HG03103 (cell line): ENCODE measurements at regions not wholly inside any gene's neighbourhood (a gene's known extent, or its start where the extent isn't known, plus 50 kb on each side); places are given as distances from the start of the nearest gene placed in this dataset.

Source experiments
- ATAC-seq: cut with Tn5 transposase; IDR thresholded peaks from one replicate; pipeline ENCODE4 v1.9.1; 2021; ENCODE audit warnings: low read depth; ENCODE audit not compliant: unreplicated experiment

DNA sequence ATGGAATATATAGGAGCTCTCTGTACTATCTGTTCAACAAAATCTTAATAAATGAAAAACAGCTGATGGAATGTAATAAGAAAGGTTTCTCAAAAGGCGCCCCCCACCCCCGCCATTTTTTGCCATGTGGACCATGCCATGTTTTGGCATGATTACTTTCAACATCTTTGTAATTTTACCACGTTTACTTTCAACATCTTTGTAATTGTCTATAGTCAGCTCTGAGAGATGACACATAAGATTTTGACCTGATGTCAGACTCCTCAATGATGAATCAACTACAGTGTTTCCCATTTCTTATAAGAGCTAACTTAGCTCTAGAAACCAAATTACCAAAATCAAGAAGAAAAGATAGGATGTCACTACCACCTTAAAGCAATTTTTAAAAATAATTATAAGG is 144.9 kb upstream of the AHR start:
- no peak for ATAC-seq

DNA sequence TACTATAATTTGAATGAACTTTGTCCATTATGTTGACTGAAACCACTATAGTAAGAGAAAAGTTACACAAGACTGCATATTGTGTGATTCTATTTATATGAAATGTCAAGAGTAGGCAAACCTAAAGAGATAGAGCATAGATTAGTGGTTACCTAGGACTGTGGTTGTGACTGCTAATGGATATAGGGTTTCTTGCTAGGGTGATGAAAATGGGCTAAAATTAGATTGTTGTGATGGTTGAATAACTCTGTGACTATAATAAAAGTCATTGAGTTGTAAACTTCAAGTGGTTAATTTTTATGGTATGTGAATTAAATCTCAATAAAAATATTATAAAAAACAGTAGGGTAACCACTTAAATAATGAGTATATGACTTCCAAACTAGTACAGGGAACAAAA is 142.9 kb upstream of the AHR start:
- no peak for ATAC-seq

DNA sequence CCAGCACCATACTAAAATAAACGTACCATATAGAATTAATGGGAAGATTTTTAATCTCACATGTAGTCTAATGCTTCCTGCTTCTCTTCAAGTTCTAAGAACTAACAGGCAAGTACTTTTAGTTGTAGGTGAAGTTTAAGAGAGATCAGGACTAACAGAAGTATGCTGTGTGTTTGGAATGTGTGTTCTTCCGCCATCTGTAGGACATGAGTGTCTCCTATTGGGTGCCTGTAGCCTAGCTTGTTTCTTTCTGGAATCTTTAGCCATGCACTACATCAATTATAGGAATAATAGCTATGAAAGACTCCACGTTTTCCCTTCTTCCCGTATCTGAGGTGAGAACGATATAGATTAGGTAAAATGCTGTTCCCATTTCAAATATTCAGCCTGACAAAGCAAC is 140.2 kb upstream of the AHR start:
- ATAC-seq, result no peak

DNA sequence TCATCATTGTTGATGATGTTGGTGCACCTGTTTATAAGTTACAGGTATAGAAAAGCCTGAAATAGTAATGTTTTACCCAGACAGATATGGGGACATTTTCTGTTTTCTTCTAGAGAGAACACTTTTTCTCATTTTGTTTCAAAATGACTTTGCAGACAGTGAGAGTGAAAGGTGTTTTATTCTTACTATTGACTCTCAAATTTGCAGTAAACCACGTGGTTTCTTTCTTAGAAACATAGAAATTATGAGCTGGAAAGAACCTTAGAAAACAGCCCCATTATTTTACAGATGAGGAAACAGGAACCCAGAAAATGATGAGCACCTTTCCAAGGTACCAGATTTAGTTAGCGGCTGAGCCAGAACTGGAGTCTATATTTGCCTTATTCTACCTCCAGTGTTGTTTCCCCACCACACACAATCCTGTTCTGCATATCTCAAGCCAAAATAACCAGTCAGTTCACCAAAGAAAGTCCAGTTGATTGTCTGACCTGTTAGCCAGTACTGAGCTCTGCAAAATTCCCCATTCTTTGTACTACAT is 138.9 kb upstream of the AHR start:
- peak; percentile 74 for ATAC-seq

DNA sequence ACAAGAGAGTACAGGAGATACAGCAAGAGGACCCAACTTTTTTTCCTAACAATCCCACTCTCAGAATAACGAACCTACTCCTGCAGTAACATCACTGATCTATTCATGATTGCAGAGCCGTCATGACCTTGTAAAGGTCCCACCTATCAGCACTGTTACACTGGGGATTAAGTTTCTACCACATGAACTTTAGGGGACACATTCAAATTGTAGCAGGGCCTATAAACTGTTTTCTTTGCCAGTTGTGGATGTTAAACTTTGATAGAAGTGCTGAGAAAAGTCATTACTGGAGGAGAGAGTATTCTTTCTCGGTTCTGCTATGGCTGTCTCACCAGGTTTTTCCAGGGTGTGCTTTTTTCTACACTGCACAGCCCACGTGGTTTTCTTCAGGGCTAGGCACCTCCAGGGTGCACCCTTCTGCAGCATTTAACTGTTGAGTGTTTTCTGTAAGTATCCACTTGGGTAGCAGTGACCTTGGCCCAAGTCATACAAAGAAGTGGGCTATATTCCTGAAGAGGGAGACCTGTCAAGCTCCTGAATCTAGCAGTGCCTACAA is 131.6 kb upstream of the AHR start:
- peak; percentile 89 for ATAC-seq

DNA sequence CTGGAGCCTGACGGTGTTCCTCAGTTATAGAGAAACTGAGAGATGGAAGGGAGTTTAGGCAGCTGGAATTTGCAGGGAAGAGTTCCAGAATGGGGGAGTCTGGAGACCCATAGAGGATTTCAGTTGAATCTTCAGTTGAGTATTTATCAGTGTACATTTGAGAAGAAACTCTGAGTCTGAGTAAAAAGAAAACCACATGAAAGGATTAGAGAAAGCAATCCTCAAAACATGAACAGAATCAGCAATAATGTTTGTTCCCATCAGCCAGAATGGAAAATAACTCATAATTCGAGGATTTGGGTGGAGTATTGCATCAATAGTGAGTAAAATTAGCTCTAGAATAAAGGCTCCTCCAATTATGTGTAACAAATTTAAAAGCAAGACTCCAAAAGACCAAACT is 130.0 kb upstream of the AHR start:
- no peak for ATAC-seq

DNA sequence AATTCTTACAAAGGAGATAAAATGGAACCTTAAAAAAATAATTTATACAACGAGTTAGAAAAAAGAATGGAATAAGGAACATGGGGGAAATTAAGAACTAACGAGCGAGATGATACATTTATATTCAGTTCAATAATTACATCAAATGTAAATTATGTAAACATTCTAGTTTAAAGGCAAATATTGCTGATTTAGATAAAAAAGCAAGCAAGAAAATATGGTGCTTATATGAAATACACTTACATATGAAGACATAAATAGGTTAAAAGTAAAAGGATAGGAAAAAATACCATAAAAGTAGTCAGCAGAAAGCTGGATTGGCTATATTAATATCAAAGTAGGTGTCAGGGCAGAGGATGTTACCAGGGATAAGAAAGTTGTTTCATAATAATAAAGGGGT is 127.0 kb upstream of the AHR start:
- ATAC-seq, result no peak

DNA sequence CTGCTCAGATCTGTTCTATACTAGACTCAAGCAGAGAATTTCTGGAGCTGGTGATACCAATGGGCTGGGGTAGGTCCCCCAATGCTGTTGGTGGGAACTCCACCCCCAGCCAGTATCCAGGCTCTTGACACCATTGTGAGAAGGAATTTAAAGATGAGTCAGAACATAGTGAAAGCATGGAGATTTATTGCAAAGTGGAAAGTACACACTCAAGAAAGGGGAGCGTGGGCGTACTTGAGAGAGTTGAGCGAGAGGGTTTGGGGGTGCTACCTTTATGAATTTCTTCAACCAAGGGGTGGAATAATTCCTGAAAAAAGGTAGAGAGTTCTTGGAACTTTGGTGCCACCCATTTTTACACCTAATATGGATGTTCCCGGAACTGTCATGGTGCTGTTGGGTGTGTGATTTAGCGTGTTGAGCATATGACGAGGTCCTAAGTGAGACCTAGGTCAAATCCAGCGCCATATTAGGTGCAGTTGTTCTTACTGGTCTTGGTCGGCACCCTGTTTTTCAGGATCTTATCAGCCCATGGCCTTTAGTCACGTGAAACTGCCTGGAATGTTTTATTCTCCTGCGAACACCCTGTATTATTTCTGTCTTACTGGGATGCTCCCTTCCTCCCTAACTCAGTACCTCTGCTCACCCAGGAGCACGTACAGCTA is 122.0 kb upstream of the AHR start:
- no peak for ATAC-seq

DNA sequence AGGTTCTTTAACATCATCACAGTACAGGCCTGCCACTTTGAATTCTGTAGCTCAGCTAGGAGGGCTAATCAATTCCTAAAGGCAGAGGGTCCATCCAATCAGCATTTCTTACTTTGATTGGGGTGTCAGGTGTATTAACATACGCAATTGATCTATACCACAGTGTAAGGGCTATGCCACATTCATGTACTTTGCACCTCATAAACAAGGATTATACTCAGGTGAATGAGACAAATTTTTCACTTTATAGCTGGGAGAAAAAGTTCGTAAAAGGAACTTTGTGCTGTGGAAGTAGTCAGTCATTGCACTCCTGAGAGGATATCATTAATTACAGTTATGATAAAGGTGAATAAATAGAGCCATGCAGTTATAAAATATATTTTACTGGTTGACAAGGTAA is 119.9 kb upstream of the AHR start:
- no peak for ATAC-seq

DNA sequence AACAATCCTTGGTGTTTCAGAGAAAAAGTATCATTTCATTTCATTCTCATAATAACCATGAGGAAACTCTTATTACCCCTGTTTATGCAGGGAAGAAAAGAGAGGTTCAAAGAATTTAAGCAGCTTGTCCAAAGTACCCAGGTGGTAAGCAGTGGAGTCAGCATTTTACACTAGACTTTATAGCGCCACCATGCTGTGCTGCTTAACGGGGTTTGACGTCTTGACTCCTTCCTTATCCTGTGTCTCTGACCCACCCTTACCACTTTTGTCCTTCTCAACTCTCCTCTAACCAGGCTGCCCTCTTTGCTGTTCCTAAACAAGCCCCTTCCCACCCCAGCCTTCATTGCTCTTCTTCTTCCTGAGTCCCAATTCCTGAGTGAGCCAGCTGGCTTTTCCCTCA is 117.0 kb upstream of the AHR start:
- no peak for ATAC-seq

DNA sequence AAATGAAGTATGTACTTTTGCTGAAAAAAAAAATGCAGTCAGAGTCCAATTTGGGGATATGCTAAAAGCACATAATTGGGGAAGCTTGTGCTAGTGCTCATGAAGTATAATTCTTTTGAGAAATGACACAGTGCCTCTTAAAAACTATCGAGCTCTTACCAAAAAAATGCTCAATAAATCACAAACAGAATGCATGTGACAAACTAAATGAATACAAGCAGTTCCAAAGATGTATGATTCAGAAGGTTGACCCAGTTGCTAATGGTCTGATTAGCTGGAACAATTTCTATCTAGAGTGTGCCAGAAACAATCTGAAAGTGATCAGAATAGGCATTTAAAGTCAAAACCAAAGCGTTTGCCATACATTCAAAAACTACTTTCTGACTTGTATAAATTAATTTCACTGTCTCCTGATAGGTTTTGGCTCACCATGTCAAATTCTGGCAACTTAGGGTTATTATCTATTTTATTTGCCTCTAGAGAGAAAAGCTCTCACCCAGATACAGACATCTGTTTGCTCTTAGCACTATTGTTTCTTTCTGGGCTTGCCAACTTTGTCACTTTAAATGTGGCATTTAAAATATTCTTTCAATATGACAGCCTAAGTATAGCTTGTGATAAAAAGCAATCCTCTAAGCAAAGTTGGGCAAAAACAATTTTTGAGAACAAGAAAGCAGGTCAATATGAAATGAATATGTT is 114.7 kb upstream of the AHR start:
- ATAC-seq, result no peak

DNA sequence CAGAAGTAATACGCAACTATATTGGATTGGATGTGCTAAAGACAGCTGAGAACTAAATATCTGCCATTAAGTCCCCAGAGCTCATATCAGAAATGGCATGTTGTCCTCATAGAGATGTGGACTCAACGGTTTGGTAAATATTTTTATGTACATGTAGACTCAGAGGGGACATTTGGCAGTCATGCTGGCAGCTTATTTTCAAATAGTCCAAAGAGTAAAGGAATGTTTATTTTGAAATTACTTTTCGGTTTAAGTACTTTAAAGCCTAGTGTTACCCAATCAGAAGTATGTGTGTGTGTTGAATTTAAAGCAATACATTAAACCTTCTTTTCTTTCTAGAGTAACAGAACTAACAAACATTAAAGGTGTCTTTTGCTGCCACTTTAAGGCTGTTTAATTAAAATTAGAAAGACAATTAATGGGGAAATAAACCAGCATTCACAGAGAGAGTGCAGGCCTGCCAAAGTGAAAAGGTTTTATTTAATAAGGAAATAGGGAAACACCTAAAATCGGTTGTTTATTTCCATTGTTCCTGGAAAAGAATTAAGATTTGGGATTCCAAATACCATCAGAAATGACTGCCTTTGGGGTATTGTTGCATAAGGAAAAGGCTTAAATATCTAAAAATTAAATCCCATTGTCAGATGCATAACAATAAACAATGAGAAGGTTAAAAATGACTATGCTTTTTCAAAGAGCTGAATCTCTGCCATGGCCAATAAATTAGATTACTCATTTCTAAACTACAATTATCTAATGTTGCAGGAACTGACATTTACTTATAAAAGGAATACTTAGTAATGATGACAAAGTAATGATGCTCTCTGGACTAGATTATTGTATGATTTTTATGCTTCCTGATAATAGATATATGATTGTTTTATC is 113.4 kb upstream of the AHR start:
- ATAC-seq, result peak; percentile 25

DNA sequence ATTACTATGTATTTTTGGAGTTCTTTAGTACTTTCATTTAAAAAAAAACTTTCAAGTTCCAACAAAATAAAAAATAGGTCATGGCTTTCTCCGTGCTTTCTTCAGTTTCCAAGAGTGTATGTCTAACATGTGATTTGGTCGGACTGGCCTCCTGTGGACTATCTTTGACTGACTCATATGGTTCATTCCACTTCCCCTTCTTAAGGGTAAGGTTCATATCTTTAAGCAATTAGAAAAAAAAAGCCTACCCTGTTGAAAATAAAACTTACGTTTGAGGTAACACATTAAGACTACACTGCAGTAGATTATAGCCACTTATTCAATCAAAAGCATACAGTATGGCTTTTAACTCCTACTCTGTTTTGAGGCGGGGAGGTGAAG is 112.8 kb upstream of the AHR start:
- peak; percentile 98 for ATAC-seq

DNA sequence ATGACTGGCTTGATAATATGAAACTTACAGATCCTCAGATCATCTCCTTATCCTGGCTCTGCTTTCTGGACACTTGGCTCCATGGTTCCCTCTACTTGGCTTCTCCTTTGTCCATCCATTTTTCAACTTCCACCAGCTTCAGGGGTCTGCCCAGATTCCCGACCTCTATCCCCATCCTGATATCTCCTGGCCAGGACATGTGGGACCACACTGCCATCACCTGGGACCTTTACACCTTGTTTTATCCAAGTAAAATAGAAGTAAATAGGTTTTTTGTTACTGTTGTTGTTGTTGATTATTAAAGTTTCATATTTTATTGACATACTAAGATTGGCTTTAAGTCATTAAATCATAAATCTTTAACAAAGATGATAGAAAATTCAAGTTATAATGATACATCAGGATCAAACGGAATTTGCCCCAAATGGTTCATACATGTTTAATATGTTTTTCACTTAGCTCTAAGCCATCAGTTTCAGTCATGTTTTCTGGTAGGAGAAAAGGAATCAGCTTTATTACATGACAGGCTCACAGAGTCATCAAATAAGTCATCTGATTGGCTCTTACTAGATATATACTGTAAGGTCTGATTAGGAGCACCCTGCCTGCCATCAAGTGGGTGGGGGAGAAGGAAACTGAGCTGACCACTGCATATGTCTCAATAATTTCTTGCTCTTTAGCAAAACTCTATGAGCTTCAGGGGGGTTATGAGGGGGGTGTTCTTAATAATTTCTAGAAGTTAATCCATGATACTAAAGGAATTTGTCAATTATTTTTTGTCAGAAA is 111.5 kb upstream of the AHR start:
- ATAC-seq, result no peak

DNA sequence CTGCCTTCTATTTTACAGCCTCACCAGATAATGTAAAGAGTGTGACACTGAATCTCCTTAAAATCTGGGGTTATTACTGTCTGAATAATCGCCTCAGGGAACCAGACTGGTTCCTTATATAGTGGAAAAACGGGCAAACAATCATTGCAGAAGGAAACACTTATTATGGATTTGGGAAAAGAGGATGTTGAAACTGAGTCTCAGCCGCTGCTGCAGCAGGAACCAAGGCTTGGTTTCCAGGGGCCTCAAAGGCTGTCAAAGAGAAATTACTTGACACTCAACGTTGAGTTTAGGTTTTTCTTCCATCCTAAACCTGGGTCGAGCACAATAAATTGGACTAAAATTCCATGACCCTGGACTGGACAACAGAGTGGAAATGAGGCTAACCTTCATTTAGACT is 103.8 kb upstream of the AHR start:
- ATAC-seq, result no peak

DNA sequence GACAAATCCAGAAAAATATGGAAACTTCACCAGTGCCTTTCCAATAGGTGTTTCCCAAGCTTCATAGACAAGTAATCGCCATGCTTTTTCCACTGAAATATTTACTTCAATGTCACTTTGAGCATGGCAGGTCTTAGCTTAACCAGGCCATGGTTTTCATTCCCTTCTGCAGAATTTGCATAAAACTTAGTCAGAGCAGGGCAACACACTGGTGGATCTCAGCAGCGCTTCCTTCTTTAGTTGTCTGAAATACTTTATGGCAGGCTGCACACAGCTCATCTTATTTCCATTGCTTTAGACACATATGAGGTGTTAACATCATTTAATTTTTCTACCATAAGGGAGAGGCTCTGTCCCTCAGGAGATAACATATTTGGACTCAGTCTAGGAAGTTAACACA is 102.9 kb upstream of the AHR start:
- ATAC-seq, result peak; percentile 94

DNA sequence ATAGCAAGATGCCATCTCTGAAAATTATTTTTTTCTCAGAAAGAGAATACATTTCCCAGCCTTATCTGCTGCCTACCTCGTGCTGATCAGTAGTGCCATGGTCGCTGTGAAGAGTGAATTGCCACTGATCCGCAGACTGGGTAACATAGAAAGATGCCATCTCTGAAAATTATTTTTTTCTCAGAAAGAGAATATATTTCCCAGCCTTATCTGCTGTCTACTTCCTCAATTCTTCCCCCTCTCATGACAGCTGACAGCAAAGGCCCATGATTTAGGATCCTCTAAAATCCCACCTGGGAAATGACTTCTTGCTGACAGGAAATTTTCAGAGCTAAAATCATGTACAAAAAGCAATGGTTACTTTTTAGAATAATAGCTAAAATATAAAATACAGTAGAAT is 92.5 kb upstream of the AHR start:
- no peak for ATAC-seq

DNA sequence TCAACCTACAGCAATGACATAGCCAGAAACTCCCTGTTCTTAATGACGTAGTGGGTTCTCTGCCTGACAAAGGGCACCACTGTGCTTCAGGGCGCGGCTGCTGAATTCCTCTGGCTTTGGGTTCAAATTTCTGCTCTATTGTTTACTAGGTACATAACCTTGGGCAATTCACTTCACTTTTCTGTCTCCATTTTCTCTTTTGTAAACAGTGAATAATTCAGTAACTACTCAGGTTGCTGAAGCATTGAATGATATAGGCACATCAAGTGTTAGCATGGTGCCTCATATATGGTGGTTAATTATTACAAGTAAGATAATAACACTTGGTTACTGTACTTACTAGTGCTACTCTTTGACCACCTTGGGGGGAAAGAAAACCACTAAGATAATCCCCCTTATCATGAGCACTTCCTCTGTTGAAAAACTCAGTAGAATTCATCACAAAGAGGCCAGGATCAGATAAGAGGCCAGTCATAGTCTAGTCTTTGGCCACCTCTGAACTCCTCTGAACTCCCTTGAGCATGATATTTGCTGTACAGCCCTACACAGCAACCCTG is 92.0 kb upstream of the AHR start:
- ATAC-seq, result no peak

DNA sequence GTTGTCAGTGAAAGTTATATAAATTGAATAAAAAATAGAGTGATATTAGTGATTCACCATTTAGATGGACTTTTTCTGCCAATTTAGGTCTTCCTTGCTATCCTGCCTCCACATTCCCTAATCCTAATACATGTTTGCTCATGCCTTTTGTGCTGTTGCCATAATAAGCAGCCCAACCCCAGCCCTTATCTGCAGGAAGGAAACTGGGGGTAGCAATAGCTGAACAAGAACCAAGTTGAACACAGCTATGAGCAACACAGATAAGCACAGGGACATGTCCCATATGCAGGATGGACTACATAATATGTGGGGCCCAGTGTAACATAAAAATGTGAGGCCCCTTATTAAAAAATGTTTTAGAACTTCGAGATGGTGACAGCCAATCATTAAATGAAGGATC is 91.2 kb upstream of the AHR start:
- ATAC-seq, result no peak

DNA sequence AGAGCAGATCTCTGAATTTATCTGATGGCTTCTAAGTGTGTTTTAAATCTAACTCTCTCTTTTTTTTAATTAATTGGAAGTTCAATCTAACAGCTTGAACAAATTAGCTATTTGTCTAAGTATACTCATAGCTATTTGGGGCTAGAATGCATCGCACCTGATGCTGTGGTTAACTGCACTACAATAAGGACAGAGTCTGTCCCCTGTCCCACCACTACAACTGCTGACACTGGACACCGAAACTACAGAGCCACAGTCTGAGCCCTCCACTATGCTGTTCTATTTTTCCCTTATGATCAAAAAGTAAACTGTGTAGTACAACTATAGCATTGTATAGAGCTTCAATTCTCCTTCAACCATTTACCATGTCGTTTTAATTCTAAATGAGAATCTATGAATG is 89.4 kb upstream of the AHR start:
- no peak for ATAC-seq
